GM12891 (cell line): ENCODE measurements at regions not wholly inside any gene's neighbourhood (a gene's known extent, or its start where the extent isn't known, plus 50 kb on each side); places are given as distances from the start of the nearest gene placed in this dataset.

ENCODE experiments used
- DNase-seq: peaks from one replicate; pipeline ENCODE4 v3.0.0; 2011; ENCODE audit warnings: low spot score; ENCODE audit not compliant: insufficient read length
- FAIRE-seq: peaks from 2 replicates; lab custom pipeline; 2011; peaks lifted over from hg19 to GRCh38; lab: Jason Lieb, UNC
- PAX5 ChIP-seq: IDR thresholded peaks from 2 replicates; pipeline ENCODE4 v1.6.1; 2011; ENCODE audit warnings: low read length, moderate library complexity, mild to moderate bottlenecking; ENCODE audit not compliant: insufficient read depth, severe bottlenecking
- POLR2A ChIP-seq: IDR thresholded peaks from 2 replicates; pipeline ENCODE4 v1.6.1; 2011; ENCODE audit warnings: low read depth, low read length, control low read depth
- POLR2AphosphoS5 ChIP-seq: IDR thresholded peaks from 2 replicates; pipeline ENCODE4 v1.6.1; 2011; ENCODE audit warnings: low read depth, low read length, control low read depth
- POU2F2 ChIP-seq: IDR thresholded peaks from 2 replicates; pipeline ENCODE4 v1.6.1; 2011; ENCODE audit warnings: low read depth, mild to moderate bottlenecking, control low read depth, low read length, moderate library complexity
- SPI1 ChIP-seq: IDR thresholded peaks from 2 replicates; pipeline ENCODE4 v1.6.1; 2011; ENCODE audit warnings: low read depth, low read length, control low read depth
- TAF1 ChIP-seq: IDR thresholded peaks from 2 replicates; pipeline ENCODE4 v1.6.1; 2011; ENCODE audit warnings: low read depth, low read length, control low read depth

DNA sequence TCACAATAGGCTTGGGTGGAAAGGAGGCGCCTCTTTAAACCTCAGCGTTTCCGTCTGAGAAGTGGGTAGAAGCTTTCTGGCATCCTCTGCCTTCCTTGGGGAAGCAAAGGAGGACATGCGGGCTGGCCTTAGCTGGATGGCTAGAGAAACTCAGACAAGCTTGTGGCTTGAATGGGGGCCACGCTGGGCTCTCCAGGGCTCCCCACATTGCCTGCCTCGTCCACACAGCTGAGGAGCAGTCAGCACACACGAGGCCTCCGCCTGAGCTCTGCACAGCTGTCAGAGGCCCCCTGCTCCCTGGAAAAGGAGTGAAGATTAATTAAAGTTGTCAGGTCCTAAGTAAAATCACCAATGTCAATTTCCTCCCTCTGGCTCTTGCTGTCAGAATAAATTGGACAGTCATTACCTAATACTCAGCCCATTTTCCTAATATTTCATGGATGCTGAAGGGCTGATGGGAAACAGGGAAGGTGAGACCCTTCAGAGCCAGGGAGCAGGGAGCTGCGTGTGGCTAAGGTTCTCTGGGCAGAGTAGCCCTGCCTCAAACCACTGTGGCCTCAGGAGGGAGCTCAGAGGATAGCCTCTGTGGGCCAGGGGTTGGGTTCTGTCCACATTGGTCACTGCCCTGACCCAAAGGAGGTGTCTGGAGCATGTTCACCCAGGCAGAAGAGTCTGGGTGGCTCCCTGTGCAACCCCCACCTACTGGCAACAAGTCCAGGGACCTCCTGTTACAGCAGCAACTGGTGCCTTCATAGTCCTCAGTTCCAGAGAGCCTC, 118.3 kb upstream of the CD82 start:
- no peak for DNase-seq
- TF ChIP-seq POU2F2 (no peak), POLR2AphosphoS5 (no peak), POLR2A (no peak), TAF1 (no peak), SPI1 (no peak)
- no peak for FAIRE-seq

DNA sequence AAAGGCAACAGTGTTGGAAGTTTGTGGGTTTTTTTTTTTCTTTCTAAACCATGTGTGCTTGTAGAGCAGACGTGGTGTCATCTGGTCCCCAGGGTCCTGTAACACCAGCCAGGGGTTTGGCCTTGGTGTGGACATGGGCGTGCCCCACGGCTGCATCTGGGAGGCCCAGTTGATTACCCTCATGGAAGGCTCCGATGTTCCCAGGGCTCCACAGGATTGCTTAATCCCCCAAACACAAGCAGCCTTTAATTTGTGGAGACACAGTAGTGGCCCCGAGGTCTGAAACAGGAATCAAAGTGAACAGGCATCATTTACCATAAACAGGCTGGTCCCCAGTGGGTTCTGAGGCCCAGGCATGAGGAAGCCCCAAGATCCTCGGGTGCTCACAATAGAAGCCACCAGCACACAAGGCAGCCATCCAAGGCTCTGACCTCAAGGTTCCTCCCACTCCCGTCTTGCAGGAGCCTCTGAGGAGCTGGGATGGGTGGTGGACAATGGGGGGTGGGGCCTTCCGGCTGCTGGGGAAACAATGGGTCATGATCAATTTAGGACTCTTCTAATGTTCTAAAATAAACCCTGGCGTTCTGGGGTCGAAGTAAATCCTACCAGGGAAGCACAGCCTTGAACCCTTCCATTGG, 115.0 kb upstream of the CD82 start:
- no peak for DNase-seq
- no peak for FAIRE-seq
- no peak for TF ChIP-seq POLR2A
- no peak for TF ChIP-seq SPI1
- TF ChIP-seq TAF1 = no peak
- TF ChIP-seq PAX5 = no peak
- TF ChIP-seq POLR2AphosphoS5 = no peak
- TF ChIP-seq POU2F2 = no peak

DNA sequence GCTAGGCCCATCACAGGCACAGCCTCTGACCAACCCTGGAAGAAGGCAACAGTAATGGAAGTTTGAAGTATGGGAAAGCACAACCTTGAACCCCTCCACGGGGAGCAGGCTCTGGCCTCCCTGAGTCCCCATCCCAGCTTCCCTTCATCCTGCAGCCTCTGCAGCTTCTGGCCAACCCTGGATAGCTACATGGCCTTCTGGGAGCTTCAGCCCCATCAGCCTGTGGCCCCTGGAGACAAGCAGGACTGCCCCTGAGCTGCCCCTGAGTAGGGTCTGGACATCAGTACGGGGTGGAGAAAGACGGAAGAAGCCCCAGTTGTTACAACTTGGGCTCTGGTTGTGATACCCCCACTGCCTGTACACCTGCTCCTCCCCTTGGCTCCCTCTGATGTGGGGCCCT, 113.8 kb upstream of the CD82 start:
- FAIRE-seq = no peak
- TF ChIP-seq PAX5 (no peak), POLR2A (no peak), POU2F2 (no peak), POLR2AphosphoS5 (no peak), SPI1 (no peak), TAF1 (no peak)
- no peak for DNase-seq

DNA sequence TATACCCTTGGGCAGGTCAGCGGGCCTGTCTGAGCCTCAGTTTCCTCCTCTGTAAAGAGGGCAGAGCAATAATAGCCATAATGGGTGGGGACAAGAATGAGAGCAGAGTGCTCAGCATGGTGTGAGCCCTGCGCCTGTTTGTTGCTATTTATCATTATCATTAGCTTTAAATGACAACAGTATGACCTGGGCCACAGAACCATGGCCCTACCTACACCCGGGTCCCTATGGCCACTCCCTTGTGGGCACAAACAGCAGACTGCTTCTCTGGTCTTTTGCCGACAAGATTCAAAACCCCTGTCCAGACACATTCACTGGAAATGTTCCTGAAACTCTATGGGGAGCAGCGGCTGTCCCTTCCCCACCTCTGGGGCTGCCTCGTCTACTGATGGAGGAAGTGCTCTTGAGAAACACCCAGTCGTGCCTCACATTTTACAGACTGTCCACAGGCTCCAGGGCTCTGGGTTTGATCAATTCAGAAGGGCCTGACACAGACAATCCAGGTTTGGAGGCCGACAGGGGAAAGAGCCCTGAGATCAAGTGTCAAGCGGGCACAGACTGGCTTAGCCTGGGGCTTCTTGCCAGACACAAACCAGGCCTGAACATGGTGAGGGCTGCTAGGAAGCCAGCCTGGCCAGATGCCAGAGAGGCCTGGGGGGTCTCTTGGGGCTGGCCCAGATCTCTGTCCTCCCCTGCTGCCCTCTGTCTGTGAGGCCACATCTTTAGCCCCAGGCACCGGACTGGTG, 112.5 kb upstream of the CD82 start:
- DNase-seq (no peak), FAIRE-seq (no peak)
- no peak for TF ChIP-seq SPI1
- no peak for TF ChIP-seq POU2F2
- TF ChIP-seq POLR2AphosphoS5 = no peak
- TF ChIP-seq POLR2A = no peak
- TF ChIP-seq TAF1 = no peak
- no peak for TF ChIP-seq PAX5

DNA sequence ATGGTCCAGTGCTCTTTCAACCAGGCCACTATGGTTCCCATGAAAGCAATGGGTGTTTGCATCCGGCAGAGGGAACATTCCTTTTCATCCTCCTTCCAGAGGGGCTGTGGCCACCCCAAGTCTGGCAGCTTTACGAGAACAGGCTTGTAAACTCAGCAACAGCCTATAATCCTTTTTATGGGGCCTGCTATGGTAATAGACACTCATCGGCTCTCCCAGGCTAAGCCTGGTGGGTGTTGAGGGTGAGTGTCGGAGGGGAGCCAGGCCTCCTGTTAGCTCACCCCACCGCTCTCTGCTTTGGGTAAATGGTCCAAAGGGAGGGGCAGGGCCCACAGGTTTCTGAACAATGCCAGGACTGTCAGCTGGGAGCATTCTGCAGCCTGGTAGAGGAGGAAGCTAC, 111.6 kb upstream of the CD82 start:
- no peak for DNase-seq
- no peak for FAIRE-seq
- TF ChIP-seq SPI1 (no peak), TAF1 (no peak), PAX5 (no peak), POLR2A (no peak), POLR2AphosphoS5 (no peak), POU2F2 (no peak)

DNA sequence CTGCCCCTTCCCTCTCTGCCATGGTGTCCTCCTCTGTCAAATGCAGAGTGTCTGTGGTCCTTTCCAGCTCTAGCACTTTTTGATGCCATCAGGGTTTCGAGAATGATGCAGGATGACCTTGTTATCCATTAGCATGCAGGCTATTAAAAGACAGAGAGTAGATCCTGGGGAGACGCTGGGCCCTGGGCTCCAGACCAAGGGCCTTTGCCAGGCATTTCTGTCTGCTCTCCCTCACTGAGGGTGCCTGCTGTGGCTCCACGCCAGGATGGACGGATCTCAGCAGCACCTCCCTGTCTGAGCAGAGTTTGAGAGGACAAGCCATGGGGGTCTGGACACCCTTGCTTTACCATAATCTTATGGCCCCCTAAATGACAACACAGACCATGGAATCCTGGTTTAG, 110.8 kb upstream of the CD82 start:
- TF ChIP-seq POLR2AphosphoS5 (no peak), SPI1 (no peak), POLR2A (no peak), POU2F2 (no peak), TAF1 (no peak), PAX5 (no peak)
- DNase-seq (no peak), FAIRE-seq (no peak)

DNA sequence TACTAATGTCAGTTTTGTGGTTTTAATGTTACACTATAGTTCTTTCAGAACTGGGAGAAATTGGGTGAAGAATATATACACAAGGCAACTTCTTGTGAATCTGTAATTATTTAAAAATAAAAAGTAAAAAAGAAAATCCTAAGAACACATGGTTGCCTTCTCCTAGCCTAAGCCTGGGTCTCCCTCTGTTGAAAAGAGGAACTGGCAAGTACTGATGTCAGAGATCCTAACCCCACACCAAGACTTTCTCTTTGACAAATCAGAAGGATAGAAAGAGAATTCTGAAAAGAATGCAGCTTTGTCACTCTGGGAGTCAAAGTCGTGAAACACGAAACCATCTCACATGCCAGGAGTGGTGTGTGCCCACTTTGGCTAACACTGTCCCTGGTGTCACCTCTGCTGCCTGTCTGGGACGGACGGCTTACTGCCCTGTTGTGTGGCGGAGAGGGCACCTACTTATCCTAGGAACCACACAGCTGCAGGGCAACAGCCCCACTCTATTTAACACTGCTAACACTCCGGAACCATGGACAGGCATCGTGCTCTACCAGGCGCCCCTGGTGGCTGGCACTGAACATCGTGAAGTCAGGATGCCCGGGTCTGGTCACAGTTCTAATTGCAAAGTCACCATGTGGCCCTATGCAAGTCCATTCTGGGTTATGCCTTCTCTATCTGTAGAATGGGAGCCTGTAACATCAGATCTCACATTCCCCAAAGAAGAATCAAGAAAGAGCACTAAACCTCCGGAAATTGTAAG, 108.7 kb upstream of the CD82 start:
- DNase-seq = no peak
- FAIRE-seq = no peak
- TF ChIP-seq SPI1 = peak; percentile 75
- no peak for TF ChIP-seq TAF1

DNA sequence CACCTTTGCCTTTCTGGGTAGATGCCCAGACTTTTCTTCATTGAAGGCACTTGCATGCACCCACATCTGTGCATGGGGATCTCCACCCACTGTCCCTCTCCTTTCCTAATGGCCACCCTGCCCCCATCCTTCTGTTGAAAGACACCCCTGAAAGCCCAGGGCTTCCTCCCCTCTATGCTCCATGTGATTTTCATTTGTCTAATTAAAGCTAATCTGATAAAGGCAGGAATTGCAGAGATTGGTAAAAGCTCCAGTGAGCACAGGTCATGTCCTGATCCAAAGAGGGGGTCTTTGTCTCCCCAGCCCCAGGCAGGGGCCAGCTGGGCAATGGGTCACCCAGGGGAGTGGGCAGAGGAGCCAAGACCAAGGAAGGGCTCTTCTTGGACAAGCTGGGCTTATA, 107.6 kb upstream of the CD82 start:
- TF ChIP-seq POLR2AphosphoS5 (no peak), TAF1 (no peak), POU2F2 (no peak), POLR2A (no peak), PAX5 (no peak), SPI1 (no peak)
- DNase-seq = no peak
- no peak for FAIRE-seq

DNA sequence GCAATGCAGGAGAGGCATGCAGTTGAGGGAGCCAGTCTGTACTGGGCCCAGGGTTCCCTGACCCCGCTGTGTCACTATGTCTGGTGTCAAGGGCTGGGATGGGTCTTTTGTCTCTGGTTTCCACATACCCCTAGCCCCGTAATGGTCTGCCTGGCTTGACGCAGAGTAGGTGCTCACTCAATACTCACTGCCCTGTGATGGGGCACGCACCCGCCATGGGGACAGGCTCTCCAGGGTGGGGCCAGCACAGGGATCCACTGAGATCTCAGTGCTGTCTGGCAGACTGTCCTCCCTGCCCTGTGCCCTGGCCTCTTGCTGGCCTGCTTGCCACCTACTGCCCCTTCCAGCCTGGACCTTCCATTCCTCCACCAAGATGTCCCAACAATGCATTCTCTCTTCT, 101.7 kb upstream of the CD82 start:
- TF ChIP-seq POU2F2 (no peak), POLR2A (no peak), SPI1 (no peak), POLR2AphosphoS5 (no peak)
- DNase-seq = no peak
- FAIRE-seq = no peak
